GM12878 (cell line): ENCODE measurements at regions not wholly inside any gene's neighbourhood (a gene's known extent, or its start where the extent isn't known, plus 50 kb on each side); places are given as distances from the start of the nearest gene placed in this dataset.

Experiments used
- ATAC-seq: fragments of 200-7000 bp; cut with Tn5 transposase; 3 replicates; pipeline ENCODE4 v1.9.1; 2020; ENCODE audit warnings: mild to moderate bottlenecking, moderate library complexity
- BruUV-seq: library from RNA; stranded (reverse); fragments of 400-500 nt; replicated peaks from 2 replicates; lab custom pipeline; 2021; lab: Mats Ljungman, UMichigan
- CTCF ChIA-PET: fragments of 300-600 bp; sonication (Branson Sonifier 250); formaldehyde crosslinking; extraction: SDS; loops from one replicate; lab custom pipeline; 2021; ENCODE audit warnings: inconsistent platforms; lab: Yijun Ruan, JAX
- POLR2A ChIA-PET: fragments of 350-600 bp; formaldehyde crosslinking; extraction: SDS; loops from one replicate; lab custom pipeline; 2021; ENCODE audit warnings: inconsistent platforms; lab: Charles Lee
- RAD21 ChIA-PET: fragments of 300-600 bp; sonication (Branson Sonifier 250); formaldehyde crosslinking; loops from one replicate; lab custom pipeline; 2023; ENCODE audit warnings: antibody characterized with exemption; ENCODE audit not compliant: unreplicated experiment; lab: Charles Lee
- SMC1A ChIA-PET: fragments of 300-600 bp; sonication (Branson Sonifier 250); formaldehyde crosslinking; loops from one replicate; lab custom pipeline; 2023; ENCODE audit not compliant: unreplicated experiment, uncharacterized antibody; lab: Charles Lee
- DNase-seq: peaks from one replicate; pipeline ENCODE4 v3.0.0-alpha.2; 2011; ENCODE audit warnings: low read depth, low spot score
- FAIRE-seq: peaks from 3 replicates; lab custom pipeline; 2011; peaks lifted over from hg19 to GRCh38; lab: Jason Lieb, UNC
- H2AFZ ChIP-seq: 2 replicates; pipeline ENCODE4 v1.6.0; 2011; ENCODE audit warnings: low read depth, low read length, control low read depth; ENCODE audit not compliant: control insufficient read depth
- H3K27ac ChIP-seq: 2 replicates; pipeline ENCODE4 v1.5.1; 2011; ENCODE audit warnings: control low read depth; ENCODE audit not compliant: control insufficient read depth, insufficient read depth
- H3K27me3 ChIP-seq, 2 experiments: replicated peaks in 1 of 2; 2 replicates each; pipeline versions ENCODE4 v1.6.0 to v1.6.1; 2011; ENCODE audit warnings: low read length in 1 of 2; ENCODE audit not compliant: control insufficient read depth in 2 of 2, insufficient read depth in 2 of 2
- H3K36me3 ChIP-seq, 2 experiments: 2 replicates each; pipeline ENCODE4 v1.5.1; 2011; ENCODE audit warnings: low read length in 1 of 2; ENCODE audit not compliant: control insufficient read depth in 2 of 2, insufficient read depth in 2 of 2
- H3K4me1 ChIP-seq: 2 replicates; pipeline ENCODE4 v1.6.1; 2011; ENCODE audit warnings: mild to moderate bottlenecking, low read length, moderate library complexity, mixed read lengths; ENCODE audit not compliant: control insufficient read depth, insufficient read depth
- H3K4me2 ChIP-seq: 2 replicates; pipeline ENCODE4 v1.6.0; 2011; ENCODE audit warnings: control low read depth; ENCODE audit not compliant: control insufficient read depth, insufficient read depth
- H3K4me3 ChIP-seq: fragments of 200-600 bp; sonication (generic); 2 replicates; pipeline ENCODE4 v1.5.1; 2016
- H3K79me2 ChIP-seq: 2 replicates; pipeline ENCODE4 v1.6.0; 2011; ENCODE audit warnings: low read length; ENCODE audit not compliant: control insufficient read depth, insufficient read depth
- H3K9ac ChIP-seq: 2 replicates; pipeline ENCODE4 v1.8.0; 2011; ENCODE audit warnings: low read length, control low read depth, mixed read lengths; ENCODE audit not compliant: control insufficient read depth, insufficient read depth
- H3K9me3 ChIP-seq: replicated peaks from 3 replicates; pipeline ENCODE4 v1.5.1; 2011; ENCODE audit warnings: mild to moderate bottlenecking, low read length; ENCODE audit not compliant: control insufficient read depth, insufficient read depth
- H4K20me1 ChIP-seq: 2 replicates; pipeline ENCODE4 v1.6.0; 2011; ENCODE audit not compliant: control insufficient read depth, insufficient read depth
- ATF2 ChIP-seq: IDR thresholded peaks from 2 replicates; pipeline ENCODE4 v1.6.1; 2012; ENCODE audit warnings: low read length, inconsistent platforms
- CUX1 ChIP-seq: IDR thresholded peaks from 2 replicates; pipeline ENCODE4 v1.6.1; 2012; ENCODE audit warnings: improper control_type of control experiment, low read depth, low read length; ENCODE audit not compliant: insufficient replicate concordance
- ETV6 ChIP-seq, 2 experiments: fragments of 450-650 bp in 1 of 2; IDR thresholded peaks in 1 of 2; conservative IDR thresholded peaks in 1 of 2; 2 replicates each; pipeline ENCODE4 v1.6.1; 2014; ENCODE audit warnings: antibody characterized with exemption in 1 of 2, borderline replicate concordance in 1 of 2, low read depth in 1 of 2, mild to moderate bottlenecking in 1 of 2, moderate library complexity in 1 of 2
- HCFC1 ChIP-seq: fragments of 150-350 bp; IDR thresholded peaks from 2 replicates; pipeline ENCODE4 v1.6.1; 2014; ENCODE audit warnings: low read length
- IRF4 ChIP-seq: IDR thresholded peaks from 2 replicates; pipeline ENCODE4 v1.6.1; 2011; ENCODE audit warnings: low read depth, low read length
- POLR2AphosphoS2 ChIP-seq: IDR thresholded peaks from 2 replicates; pipeline ENCODE4 v1.6.1; 2011; ENCODE audit warnings: low read depth, mild to moderate bottlenecking, low read length, improper control_type of control experiment, moderate library complexity
- TARDBP ChIP-seq: IDR thresholded peaks from 2 replicates; pipeline ENCODE4 v1.6.1; 2016; ENCODE audit warnings: borderline replicate concordance
- TCF3 ChIP-seq: IDR thresholded peaks from 2 replicates; pipeline ENCODE4 v1.6.1; 2012; ENCODE audit warnings: low read depth, mild to moderate bottlenecking, low read length, borderline replicate concordance; ENCODE audit not compliant: insufficient read depth
- ZNF274 ChIP-seq: IDR thresholded peaks from one replicate; pipeline ENCODE4 v1.8.0; 2011; ENCODE audit not compliant: insufficient read length, insufficient read depth
- ZNF622 ChIP-seq: fragments of 450-650 bp; IDR thresholded peaks from 2 replicates; pipeline ENCODE4 v1.6.1; 2017; ENCODE audit warnings: mild to moderate bottlenecking, inconsistent platforms
- WGBS: methylation state at CpG from one replicate; pipeline ENCODE4 v1.1.6; 2016; ENCODE audit warnings: low lambda C conversion rate; ENCODE audit not compliant: insufficient replicate concordance, insufficient coverage; ENCODE audit errors: missing lambda C conversion rate; 5-methylcytosine and 5-hydroxymethylcytosine counted together
- in situ Hi-C: fragments of 300-500 bp; cut with MboI; formaldehyde crosslinking; loops from 9 replicates; pipeline ENCODE4 v1.14.3; 2018; ENCODE audit warnings: mixed read lengths
- intact Hi-C: fragments of 100-400 bp; cut with micrococcal nuclease; formaldehyde crosslinking; loops from one replicate; pipeline ENCODE4 v1.14.2; 2022; ENCODE audit not compliant: unreplicated experiment

DNA sequence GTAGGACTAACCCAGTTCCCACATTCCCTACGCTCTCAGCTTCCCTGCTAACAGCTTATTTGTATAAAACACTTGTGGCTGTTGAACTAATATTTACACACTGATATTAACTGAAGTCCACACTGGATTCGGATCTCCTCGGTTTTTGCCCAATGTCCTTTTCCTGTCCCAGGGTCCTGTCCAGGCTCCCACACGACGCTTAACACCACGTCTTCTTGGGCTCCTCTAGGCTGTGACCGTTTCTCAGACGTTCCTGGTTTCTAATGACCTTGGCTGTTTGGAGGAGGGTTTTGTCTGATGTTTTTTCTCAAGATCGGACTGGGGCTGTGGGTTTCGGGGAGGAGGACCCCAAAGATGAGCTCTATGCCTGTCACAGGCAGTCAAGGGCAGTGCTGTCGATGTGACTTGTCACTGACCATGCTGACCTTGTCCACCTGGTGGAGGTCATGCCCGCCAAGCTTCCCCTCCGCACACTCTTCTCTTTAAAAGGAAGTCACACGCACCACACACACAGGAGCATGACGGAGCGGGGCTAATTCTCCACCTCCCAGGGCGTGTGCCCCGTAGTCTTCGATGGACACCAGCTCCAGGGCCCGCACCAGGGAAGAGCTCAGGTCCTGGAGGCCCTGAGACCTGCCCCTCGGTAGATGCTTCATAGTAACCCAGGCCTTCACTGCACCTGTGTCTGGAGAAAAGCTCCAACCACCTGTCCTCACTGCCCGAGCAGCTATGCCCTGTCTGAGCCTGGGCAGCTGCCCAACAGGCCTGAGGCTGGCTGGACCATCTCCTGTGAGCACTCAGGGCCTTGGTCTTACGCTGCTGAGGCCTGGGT, 72.0 kb downstream of the TTLL2 start:
- no peak for ATAC-seq
- Histone ChIP-seq H3K4me2 (no peak overlapping the region), H3K4me1 (no peaks in the 10 kb centered on the region), H3K36me3 (no peaks in the 10 kb centered on the region), H4K20me1 (no peaks in the 10 kb centered on the region), H3K9ac (no peak overlapping the region), H3K9me3 (no peaks in the 10 kb centered on the region), H3K27me3 (peaks cover 4 to 6% of the 10 kb centered on the region in 2 experiments; a peak in 3 of 4 replicates), H3K4me3 (no peak overlapping the region), H3K27ac (no peak overlapping the region), H2AFZ (no peak overlapping the region), H3K79me2 (no peaks in the 10 kb centered on the region)
- DNase-seq, result no peak
- CTCF ChIA-PET, result no interaction called here
- no peak for FAIRE-seq
- BruUV-seq, result no TSS peak
- intact Hi-C loops, result no loop called here
- 25% methylated on average over 23 of the region's 23 CpGs for WGBS
- in situ Hi-C loops, result no loop called here
- no peak for TF ChIP-seq HCFC1
- no peak for TF ChIP-seq IRF4
- TF ChIP-seq TCF3, result no peak
- no peak for TF ChIP-seq TARDBP
- TF ChIP-seq ZNF274, result no peak
- TF ChIP-seq CUX1, result no peak
- TF ChIP-seq ATF2, result no peak
- no peak for TF ChIP-seq ZNF622
- TF ChIP-seq ETV6 (conservative IDR thresholded peaks at IDR 0.05 in 1 of 2, IDR thresholded peaks at IDR 0.05 in 1 of 2; ENCODE audit: borderline replicate concordance in 1 of 2, low read depth in 1 of 2), result no peak
- TF ChIP-seq POLR2AphosphoS2, result no peak
- RAD21 ChIA-PET, result no interaction called here
- POLR2A ChIA-PET, result no interaction called here
- SMC1A ChIA-PET, result no interaction called here
